NT2/D1 (cell line): ENCODE measurements at regions not wholly inside any gene's neighbourhood (a gene's known extent, or its start where the extent isn't known, plus 50 kb on each side); places are given as distances from the start of the nearest gene placed in this dataset.

Source experiments
- DNase-seq: peaks from one replicate; pipeline ENCODE4 v3.0.0-alpha.2; 2011; ENCODE audit warnings: low read depth, low spot score
- H3K27me3 ChIP-seq: 2 replicates; pipeline ENCODE4 v1.6.0; 2011; ENCODE audit warnings: mild to moderate bottlenecking; ENCODE audit not compliant: insufficient read length, insufficient read depth
- H3K36me3 ChIP-seq: 2 replicates; pipeline ENCODE4 v1.6.1; 2011; ENCODE audit warnings: mild to moderate bottlenecking, low read length, mixed read lengths; ENCODE audit not compliant: insufficient read depth, insufficient read length
- H3K4me1 ChIP-seq: 2 replicates; pipeline ENCODE4 v1.5.1; 2011; ENCODE audit not compliant: insufficient read depth, insufficient read length
- H3K4me3 ChIP-seq: 2 replicates; pipeline ENCODE4 v1.5.1; 2011; ENCODE audit warnings: low read depth; ENCODE audit not compliant: insufficient read length
- H3K9ac ChIP-seq: 2 replicates; pipeline ENCODE4 v1.6.0; 2011; ENCODE audit warnings: low read depth; ENCODE audit not compliant: insufficient read length
- H3K9me3 ChIP-seq: 2 replicates; pipeline ENCODE4 v1.5.1; 2011; ENCODE audit warnings: mild to moderate bottlenecking, low read length; ENCODE audit not compliant: insufficient read depth
- SUZ12 ChIP-seq: IDR thresholded peaks from 2 replicates; pipeline ENCODE4 v1.6.1; 2011; ENCODE audit not compliant: insufficient read length, insufficient read depth; ENCODE audit errors: extremely low read depth
- YY1 ChIP-seq: IDR thresholded peaks from 2 replicates; pipeline ENCODE4 v1.6.1; 2011; ENCODE audit not compliant: insufficient read length, insufficient read depth
- ZNF274 ChIP-seq: IDR thresholded peaks from 2 replicates; pipeline ENCODE4 v1.6.1; 2011; ENCODE audit warnings: mild to moderate bottlenecking, low read depth, low read length

DNA sequence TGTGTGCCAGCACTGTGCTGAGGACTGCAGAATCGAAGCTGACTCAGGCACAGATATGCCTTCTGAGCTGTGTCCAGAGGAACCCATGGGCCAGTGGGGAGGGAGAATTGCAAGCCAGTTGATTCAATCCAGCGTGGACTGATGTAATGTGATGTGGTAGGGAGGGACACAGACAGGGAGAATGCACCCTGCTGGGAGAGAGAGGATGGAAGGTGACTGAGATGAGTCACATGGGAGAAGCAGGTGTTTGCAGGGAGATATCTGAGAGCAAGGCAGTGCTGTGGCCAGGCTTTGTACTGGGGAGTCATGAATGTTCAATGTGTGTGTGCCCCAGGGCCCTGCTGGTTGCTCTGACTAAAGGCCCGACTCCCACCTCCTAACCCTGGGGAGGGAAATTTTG lies 75.7 kb downstream of the IRX1 start:
- no peak for DNase-seq
- Histone ChIP-seq H3K9me3 (no peaks in the 10 kb centered on the region), H3K4me1 (no peaks in the 10 kb centered on the region), H3K27me3 (no peaks in the 10 kb centered on the region), H3K4me3 (no peak overlapping the region), H3K9ac (no peak overlapping the region), H3K36me3 (no peaks in the 10 kb centered on the region)
- TF ChIP-seq ZNF274 (no peak), SUZ12 (no peak), YY1 (no peak)

DNA sequence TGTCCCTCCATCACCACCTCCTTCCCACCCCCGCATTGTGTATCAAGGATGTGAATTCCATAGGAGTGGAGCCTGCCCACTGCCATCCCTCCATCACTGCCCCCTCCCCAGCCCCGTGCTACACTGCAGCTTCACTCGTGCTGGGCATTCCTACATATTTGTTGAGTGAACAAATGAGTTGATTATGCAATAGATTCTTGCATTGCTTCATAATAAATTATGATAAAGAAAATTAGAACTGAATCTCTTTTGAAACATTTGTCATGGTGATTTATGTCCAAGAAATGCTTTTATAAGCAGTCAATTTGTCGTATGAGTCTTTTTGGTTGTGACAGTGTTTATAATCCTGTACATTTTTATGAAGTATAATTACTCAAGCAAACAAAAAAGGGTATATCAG lies 83.2 kb downstream of the IRX1 start:
- Histone ChIP-seq H3K9ac (no peak overlapping the region), H3K4me3 (no peak overlapping the region), H3K4me1 (no peaks in the 10 kb centered on the region), H3K36me3 (no peaks in the 10 kb centered on the region), H3K9me3 (no peaks in the 10 kb centered on the region), H3K27me3 (no peaks in the 10 kb centered on the region)
- no peak for TF ChIP-seq YY1
- TF ChIP-seq ZNF274, result no peak
- no peak for TF ChIP-seq SUZ12
- DNase-seq, result no peak

GRCh38 chr5:3680821-3681220 lies 85.2 kb downstream of the IRX1 start:
- Histone ChIP-seq H3K27me3 (no peaks in the 10 kb centered on the region), H3K9me3 (no peaks in the 10 kb centered on the region), H3K4me3 (no peak overlapping the region), H3K9ac (no peak overlapping the region), H3K4me1 (no peaks in the 10 kb centered on the region), H3K36me3 (no peaks in the 10 kb centered on the region)
- no peak for DNase-seq
- TF ChIP-seq YY1 (no peak), SUZ12 (no peak), ZNF274 (no peak)

- Histone ChIP-seq H3K4me3 (no peak overlapping the region), H3K36me3 (no peaks in the 10 kb centered on the region), H3K9me3 (no peaks in the 10 kb centered on the region), H3K27me3 (no peaks in the 10 kb centered on the region), H3K9ac (no peak overlapping the region), H3K4me1 (no peaks in the 10 kb centered on the region)
- DNase-seq, result no peak
- no peak for TF ChIP-seq YY1
- TF ChIP-seq ZNF274, result no peak
- TF ChIP-seq SUZ12, result no peak
Measured at GRCh38 chr5:3684118-3684517, 88.5 kb downstream of the IRX1 start.

- no peak overlapping the region for H3K4me3 ChIP-seq
- no peaks in the 10 kb centered on the region for H3K27me3 ChIP-seq
- H3K36me3 ChIP-seq, result no peaks in the 10 kb centered on the region
- H3K4me1 ChIP-seq, result no peaks in the 10 kb centered on the region
- H3K9me3 ChIP-seq, result no peaks in the 10 kb centered on the region
- TF ChIP-seq ZNF274, result no peak
- no peak for TF ChIP-seq YY1
- TF ChIP-seq SUZ12, result no peak
- no peak overlapping the region for H3K9ac ChIP-seq
- no peak for DNase-seq
Measured at GRCh38 chr5:3684771-3685354, 89.2 kb downstream of the IRX1 start.

DNA sequence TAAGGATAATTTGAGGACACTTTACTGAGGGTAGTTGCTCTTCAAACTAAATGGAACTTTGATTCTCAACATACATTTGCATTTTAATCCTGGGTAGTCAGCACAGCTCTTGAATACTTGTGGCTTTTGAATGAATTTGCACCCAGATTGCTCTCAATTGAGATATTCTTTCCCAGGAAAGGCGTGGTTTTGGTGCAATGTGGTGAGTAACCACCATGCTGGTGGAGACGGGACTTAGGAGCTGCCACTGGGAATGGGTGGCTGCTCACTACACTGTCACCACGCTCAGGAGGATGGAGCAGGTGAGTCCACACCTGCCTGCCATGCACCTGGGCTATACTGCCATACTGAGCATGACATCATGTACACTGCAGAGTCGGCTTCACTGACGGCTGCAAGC lies 99.2 kb downstream of the IRX1 start:
- no peaks in the 10 kb centered on the region for H3K9me3 ChIP-seq
- no peak overlapping the region for H3K4me3 ChIP-seq
- no peak overlapping the region for H3K9ac ChIP-seq
- DNase-seq, result no peak
- H3K36me3 ChIP-seq, result no peaks in the 10 kb centered on the region
- H3K27me3 ChIP-seq, result no peaks in the 10 kb centered on the region
- no peaks in the 10 kb centered on the region for H3K4me1 ChIP-seq
- TF ChIP-seq SUZ12 (no peak), YY1 (no peak), ZNF274 (no peak)

DNA sequence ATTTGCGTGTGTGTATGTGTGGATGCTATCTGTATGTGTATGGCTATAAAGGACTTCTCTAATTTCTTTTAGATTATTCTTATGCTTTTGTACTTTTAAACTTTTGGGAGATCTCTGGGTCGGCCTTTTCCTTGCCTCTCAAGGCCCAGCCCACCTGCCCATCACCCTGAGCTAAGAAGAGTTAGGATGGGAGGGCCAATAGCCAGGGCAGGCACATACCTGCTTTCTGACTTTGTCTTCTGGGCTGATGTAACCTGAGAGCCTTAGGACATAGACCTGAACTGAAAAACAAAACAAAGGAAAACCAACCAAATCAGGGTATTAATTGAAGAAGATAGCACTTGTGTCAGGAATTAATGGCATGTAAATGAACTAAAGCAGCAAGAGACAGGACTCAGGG lies 100.2 kb downstream of the IRX1 start:
- no peak overlapping the region for H3K4me3 ChIP-seq
- H3K4me1 ChIP-seq, result no peaks in the 10 kb centered on the region
- H3K27me3 ChIP-seq, result no peaks in the 10 kb centered on the region
- TF ChIP-seq YY1, result no peak
- no peak for DNase-seq
- no peak overlapping the region for H3K9ac ChIP-seq
- H3K9me3 ChIP-seq, result no peaks in the 10 kb centered on the region
- no peaks in the 10 kb centered on the region for H3K36me3 ChIP-seq

DNA sequence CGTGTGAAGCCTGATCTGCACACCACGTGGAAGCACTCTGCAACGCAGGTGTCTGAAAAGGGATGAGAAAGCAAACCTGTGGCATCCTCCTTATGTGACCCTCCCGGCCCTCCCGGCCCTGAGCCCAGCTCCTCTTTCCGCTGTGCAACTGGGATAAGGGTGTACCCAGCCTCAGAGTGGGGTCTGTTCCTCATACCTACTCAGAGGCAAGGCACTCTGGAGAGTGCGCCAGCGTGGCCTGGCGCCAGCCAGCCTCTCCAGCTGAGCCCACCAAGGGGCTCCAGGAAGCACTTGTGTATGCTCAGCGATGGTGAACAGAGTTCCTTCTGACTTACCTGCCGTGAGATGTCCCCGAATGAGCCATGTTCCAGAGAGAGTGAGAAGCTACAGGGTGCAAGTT lies 102.8 kb downstream of the IRX1 start:
- Histone ChIP-seq H3K27me3 (no peaks in the 10 kb centered on the region), H3K4me3 (no peak overlapping the region), H3K36me3 (no peaks in the 10 kb centered on the region), H3K9ac (no peak overlapping the region), H3K4me1 (no peaks in the 10 kb centered on the region), H3K9me3 (no peaks in the 10 kb centered on the region)
- no peak for TF ChIP-seq ZNF274
- TF ChIP-seq YY1, result no peak
- no peak for TF ChIP-seq SUZ12
- DNase-seq, result no peak
